ENCODE measurements at regions not wholly inside any gene's neighbourhood (a gene's known extent, or its start where the extent isn't known, plus 50 kb on each side); places are given as distances from the start of the nearest gene placed in this dataset.

DNA sequence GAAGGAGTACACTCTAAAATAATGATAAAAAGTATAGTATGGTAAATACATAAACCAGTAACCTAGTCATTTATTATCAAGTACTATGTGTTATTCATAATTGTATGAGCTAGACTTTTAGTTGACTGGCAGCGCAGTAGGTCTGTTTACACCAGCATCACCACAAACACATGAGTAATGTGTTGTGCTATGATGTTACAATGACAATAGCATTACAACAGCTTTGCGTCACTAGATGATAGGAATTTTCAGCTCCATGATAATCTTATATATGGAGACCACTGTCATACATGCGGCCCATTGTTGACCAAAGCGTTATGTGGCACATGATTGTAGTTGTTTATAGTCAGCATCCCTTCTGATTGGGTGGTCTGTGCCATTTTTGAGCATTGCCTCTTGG, 138.9 kb upstream of the UBE2E1 start:
- Histone ChIP-seq H3K27ac (no peak overlapping the region), H3K4me3 (no peak overlapping the region), H3K36me3 (ENCODE audit: low read depth, missing control alignments) (no peaks in the 10 kb centered on the region), H3K9me3 (no peaks in the 10 kb centered on the region), H3K4me1 (peaks cover 11% of the 10 kb centered on the region), H3K27me3 (no peaks in the 10 kb centered on the region)
- 95 to 98% methylated on average over 4 of the region's 4 CpGs for WGBS, 2 donors
- no peak for DNase-seq
- TF ChIP-seq, protein P1, sequence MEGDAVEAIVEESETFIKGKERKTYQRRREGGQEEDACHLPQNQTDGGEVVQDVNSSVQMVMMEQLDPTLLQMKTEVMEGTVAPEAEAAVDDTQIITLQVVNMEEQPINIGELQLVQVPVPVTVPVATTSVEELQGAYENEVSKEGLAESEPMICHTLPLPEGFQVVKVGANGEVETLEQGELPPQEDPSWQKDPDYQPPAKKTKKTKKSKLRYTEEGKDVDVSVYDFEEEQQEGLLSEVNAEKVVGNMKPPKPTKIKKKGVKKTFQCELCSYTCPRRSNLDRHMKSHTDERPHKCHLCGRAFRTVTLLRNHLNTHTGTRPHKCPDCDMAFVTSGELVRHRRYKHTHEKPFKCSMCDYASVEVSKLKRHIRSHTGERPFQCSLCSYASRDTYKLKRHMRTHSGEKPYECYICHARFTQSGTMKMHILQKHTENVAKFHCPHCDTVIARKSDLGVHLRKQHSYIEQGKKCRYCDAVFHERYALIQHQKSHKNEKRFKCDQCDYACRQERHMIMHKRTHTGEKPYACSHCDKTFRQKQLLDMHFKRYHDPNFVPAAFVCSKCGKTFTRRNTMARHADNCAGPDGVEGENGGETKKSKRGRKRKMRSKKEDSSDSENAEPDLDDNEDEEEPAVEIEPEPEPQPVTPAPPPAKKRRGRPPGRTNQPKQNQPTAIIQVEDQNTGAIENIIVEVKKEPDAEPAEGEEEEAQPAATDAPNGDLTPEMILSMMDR (IDR thresholded peaks at IDR 0.05) = no peak
- no peak for TF ChIP-seq POLR2A (IDR thresholded peaks at IDR 0.05)
- intact Hi-C loops (cut with DNase I; ENCODE audit: low total_unique reads) = no loop called here

DNA sequence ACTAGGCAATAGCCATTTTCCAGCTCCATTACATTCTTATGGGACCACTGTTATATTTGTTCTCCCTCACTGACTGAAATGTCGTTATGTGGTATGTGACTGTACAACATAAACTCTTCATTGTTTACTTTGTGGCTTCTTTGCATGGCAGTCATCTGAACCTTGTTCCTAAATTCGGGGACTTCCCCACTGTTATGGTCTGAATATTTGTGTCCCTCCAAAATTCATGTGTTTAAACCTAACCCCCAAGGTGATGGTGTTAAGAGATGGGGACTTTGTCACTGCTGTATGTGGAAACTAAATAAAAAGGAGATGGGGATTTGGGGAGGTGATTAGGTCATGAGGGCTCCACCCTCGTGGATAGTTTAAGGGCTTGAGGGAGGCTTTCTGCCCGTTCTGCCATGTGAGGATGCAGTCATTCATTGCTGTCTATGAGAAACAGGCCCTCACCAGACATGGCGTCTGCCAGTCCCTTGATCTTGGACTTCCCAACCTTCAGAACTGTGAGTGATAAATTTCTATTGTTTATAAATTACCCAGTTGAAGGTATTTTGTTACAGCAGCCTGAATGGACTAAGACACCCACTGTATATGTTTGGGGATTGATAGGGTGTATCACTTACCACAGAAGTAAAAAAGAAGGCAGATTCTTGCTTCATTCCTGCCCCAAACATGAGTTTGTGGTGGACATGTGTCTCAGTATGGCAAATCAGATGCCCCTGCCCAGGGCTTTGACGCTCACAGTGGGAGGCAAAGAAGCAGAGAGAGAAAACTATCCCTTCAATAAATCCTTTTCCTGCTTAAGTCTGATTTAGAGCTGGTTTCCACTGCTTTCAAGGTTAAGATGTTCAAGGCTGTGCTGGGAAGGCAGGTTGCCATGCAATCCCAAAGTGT, 138.0 kb upstream of the UBE2E1 start:
- intact Hi-C loops (cut with DNase I; ENCODE audit: low total_unique reads) = no loop called here
- Histone ChIP-seq H3K27ac (no peak overlapping the region), H3K9me3 (no peaks in the 10 kb centered on the region), H3K27me3 (no peaks in the 10 kb centered on the region), H3K4me1 (peaks cover 14% of the 10 kb centered on the region), H3K4me3 (no peak overlapping the region), H3K36me3 (ENCODE audit: low read depth, missing control alignments) (no peaks in the 10 kb centered on the region)
- 87 to 88% methylated on average over 6 of the region's 6 CpGs for WGBS, 2 donors
- TF ChIP-seq POLR2A (IDR thresholded peaks at IDR 0.05) = no peak
- TF ChIP-seq, protein P1 (IDR thresholded peaks at IDR 0.05) = no peak
- no peak for DNase-seq

DNA sequence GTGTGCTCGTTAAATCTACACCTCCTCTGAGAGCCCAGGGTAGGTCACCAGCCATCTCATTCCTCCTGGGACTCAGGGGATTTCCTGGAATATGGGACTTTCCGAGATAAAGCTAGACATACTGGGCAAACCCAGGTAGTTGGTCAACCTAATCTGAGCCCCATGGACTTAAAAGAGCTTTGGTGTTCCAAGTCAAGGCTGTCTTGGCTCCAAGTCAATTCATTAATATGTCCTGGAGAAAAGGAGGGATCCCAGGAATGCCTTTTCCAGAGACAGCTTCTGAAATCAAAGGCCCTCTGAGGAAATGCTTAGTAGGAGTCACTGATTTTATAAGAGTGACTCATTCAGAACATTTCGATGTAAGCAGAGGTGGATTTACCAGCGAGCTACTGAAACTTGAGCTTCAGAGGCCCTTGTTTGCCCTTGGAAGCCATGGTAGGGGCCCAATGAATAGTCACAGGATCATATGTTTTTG, 137.3 kb upstream of the UBE2E1 start:
- Histone ChIP-seq H3K9me3 (no peaks in the 10 kb centered on the region), H3K27ac (no peak overlapping the region), H3K36me3 (ENCODE audit: low read depth, missing control alignments) (no peaks in the 10 kb centered on the region), H3K4me3 (no peak overlapping the region), H3K27me3 (no peaks in the 10 kb centered on the region), H3K4me1 (peaks cover 12% of the 10 kb centered on the region)
- TF ChIP-seq, protein P1 (IDR thresholded peaks at IDR 0.05) = no peak
- TF ChIP-seq POLR2A (IDR thresholded peaks at IDR 0.05) = no peak
- intact Hi-C loops (cut with DNase I; ENCODE audit: low total_unique reads) = no loop called here
- no peak for DNase-seq
- WGBS, 2 donors = 56 to 64% methylated on average over 3 to 4 of the region's 4 CpGs

DNA sequence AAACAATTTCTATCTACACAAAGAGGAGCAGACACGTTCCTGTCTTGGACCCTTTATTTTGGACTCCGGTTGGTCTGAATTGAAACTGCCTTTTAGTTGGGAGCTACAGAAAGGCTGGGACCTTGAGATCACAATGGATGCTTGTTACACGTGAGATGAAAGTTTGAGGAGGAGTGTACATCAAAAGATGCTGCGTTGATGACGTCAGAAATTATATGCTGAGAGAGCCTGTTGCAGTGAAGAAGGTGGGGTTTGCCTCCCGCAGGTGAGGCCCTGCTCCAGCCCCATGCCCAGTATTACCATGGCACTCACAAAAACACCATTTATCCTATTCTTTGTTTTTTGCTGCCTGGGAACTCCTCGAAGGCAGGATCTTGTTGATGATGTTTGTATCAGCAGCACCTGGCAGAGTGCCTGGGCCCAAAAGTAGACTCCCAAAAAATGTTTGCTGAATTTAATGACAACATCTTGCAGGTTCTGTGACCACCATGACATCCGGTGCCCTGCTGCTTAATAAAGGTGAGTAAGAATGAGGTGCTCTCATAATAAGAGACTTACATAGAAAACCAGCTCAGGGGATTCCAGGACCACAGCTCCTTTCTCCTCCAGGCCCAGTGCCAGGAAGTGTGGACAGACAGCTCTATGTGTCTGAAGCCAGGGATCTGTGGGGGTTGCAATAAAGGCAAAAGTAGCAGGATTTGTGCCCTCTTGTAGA, 136.1 kb upstream of the UBE2E1 start:
- Histone ChIP-seq H3K36me3 (ENCODE audit: low read depth, missing control alignments) (no peaks in the 10 kb centered on the region), H3K27ac (no peak overlapping the region), H3K4me1 (peaks cover 12% of the 10 kb centered on the region), H3K9me3 (no peaks in the 10 kb centered on the region), H3K4me3 (no peak overlapping the region), H3K27me3 (no peaks in the 10 kb centered on the region)
- no peak for DNase-seq
- 77 to 80% methylated on average over 8 of the region's 8 CpGs for WGBS, 2 donors
- TF ChIP-seq, protein P1 (IDR thresholded peaks at IDR 0.05) = no peak
- no peak for TF ChIP-seq POLR2A (IDR thresholded peaks at IDR 0.05)
- intact Hi-C loops (cut with DNase I; ENCODE audit: low total_unique reads) = no loop called here
